Ammon's horn (tissue), 1 donor: ENCODE measurements at regions not wholly inside any gene's neighbourhood (a gene's known extent, or its start where the extent isn't known, plus 50 kb on each side); places are given as distances from the start of the nearest gene placed in this dataset.

Source experiments
- DNase-seq: peaks from one replicate; pipeline ENCODE4 v3.0.0-alpha.2; 2016; ENCODE audit warnings: low spot score

DNA sequence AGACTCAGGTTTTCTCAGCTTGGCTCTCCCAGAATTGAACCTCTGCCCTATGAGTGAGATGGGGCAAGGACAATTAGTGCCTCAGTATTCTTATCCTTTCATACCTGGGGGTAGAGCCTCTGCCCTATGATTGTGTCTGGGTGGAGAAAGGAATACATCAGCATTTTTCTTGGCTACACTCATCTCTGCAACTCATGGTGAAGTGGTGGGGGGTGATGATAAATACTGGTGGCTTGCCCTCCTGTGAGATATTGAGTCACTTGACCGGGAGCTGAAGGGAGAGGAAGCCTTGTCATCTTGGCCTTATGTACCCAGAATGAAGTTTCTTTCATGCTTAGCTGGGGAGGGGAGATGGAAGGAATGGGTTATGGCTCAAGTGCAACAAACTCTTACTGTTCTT, 71.3 kb upstream of the ENOX2 start:
- DNase-seq: no peak

DNA sequence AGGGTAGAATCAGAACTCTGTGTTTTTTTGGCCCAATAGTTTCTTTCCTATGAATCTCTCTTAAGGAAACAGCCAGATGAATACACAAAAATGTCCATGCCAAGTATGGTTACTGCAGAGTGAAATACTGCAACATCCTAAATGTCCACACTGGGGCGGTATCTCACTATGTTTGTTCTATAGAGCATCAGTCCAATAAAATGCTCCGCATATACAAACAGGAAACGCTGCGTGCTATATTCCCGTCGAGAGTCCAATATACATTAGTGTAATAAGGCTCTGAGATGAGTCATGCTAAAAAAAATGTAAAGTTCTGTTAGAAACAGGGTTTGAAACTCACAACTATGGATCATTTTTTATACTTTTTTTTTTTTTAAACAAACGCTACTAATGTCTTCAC, 72.9 kb upstream of the ENOX2 start:
- peak; percentile 55 for DNase-seq

- no peak for DNase-seq
Measured at GRCh38 chrX:130981836-130982235, 76.3 kb upstream of the ARHGAP36 start.

GRCh38 chrX:130984782-130985181, 73.4 kb upstream of the ARHGAP36 start:
- no peak for DNase-seq

- DNase-seq: no peak
Measured at GRCh38 chrX:130987241-130987640, 70.9 kb upstream of the ARHGAP36 start.

DNA sequence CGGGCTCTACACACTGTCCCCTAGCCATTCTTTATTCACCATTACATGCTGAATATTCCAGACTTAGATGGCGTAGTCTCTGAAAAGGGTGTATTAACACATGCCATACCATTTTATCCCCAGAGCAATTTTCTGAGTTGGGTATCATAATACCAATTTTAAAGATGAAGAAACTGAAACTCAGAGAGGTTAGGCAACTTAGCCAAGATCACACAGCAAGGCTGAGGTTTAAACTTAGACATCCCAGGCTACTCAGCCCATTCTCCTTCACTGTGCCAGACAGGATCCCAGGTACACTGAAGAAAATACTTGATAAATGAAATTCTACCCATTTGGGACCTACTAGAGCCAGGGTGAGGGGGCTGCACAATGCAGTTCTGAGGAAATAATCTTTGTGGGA, 67.4 kb upstream of the ARHGAP36 start:
- DNase-seq: no peak

- DNase-seq: peak; percentile 3
Measured at GRCh38 chrX:130994671-130995070, 63.5 kb upstream of the ARHGAP36 start.

DNA sequence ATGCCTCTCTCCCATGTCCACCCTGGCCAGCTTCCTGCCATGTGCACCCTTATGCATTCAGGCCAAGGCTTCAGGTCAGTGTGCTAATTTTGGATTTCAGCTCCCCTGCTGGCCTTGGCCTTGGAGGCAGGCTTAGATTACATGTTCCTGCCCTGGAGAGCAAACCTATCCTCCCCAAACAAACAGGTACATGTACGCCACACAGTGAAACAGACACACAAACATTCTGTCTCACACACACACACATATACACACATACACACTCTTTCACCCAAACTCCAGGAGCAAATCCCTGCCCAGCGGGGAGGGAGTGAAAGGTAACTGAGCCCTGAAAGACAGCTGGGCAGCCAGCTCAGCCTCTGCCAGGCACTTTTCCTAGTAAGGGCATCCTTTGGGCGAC, 62.7 kb upstream of the ARHGAP36 start:
- no peak for DNase-seq

DNA sequence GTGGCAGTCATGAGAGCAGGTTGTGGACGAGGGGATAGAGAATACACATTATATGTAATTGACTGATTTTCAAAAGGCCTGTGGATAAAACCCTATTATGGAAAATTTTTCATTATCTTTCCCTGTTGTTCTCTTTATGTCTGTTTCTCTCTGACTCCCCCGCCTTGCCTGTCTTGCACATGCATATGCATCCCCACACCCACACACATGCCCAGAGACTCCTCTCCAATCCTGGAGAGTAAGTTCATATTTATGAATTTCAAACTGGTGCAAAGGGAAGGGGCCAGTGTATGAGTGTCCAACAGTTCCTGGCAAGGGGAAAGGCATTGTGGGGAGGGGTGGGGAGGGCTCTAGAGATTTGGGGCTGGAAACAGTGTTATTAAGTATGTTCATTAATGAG, 60.8 kb upstream of the ARHGAP36 start:
- peak; percentile 2 for DNase-seq

- no peak for DNase-seq
Measured at GRCh38 chrX:130999360-130999759, 58.8 kb upstream of the ARHGAP36 start.
